Loucy (cell line): ENCODE measurements at regions not wholly inside any gene's neighbourhood (a gene's known extent, or its start where the extent isn't known, plus 50 kb on each side); places are given as distances from the start of the nearest gene placed in this dataset.

ENCODE experiments used
- H2AFZ ChIP-seq: fragments of 200-600 bp; sonication (generic); 2 replicates; pipeline ENCODE4 v1.6.0; 2016; ENCODE audit warnings: antibody characterized with exemption, mild to moderate bottlenecking, low read length, moderate library complexity
- H3F3A ChIP-seq: fragments of 200-600 bp; 2 replicates; pipeline ENCODE4 v1.6.0; 2016; ENCODE audit warnings: antibody characterized with exemption, low read depth, mild to moderate bottlenecking
- H3K27me3 ChIP-seq: fragments of 200-600 bp; sonication (generic); 2 replicates; pipeline ENCODE4 v1.6.1; 2014; ENCODE audit warnings: low read length, mild to moderate bottlenecking; ENCODE audit not compliant: insufficient read depth, poor library complexity, severe bottlenecking
- H3K36me3 ChIP-seq: fragments of 200-600 bp; sonication (generic); 2 replicates; pipeline ENCODE4 v1.6.1; 2016; ENCODE audit warnings: low read length; ENCODE audit not compliant: insufficient read depth
- H3K4me1 ChIP-seq: fragments of 200-600 bp; sonication (generic); 2 replicates; pipeline ENCODE4 v1.5.1; 2014; ENCODE audit warnings: low read length, mild to moderate bottlenecking; ENCODE audit not compliant: insufficient read depth, poor library complexity, severe bottlenecking
- H3K4me2 ChIP-seq: fragments of 200-600 bp; sonication (generic); 2 replicates; pipeline ENCODE4 v1.6.0; 2014; ENCODE audit warnings: antibody characterized with exemption, low read length, low read depth, mild to moderate bottlenecking; ENCODE audit not compliant: poor library complexity, severe bottlenecking
- H3K4me3 ChIP-seq: fragments of 200-600 bp; sonication (generic); 2 replicates; pipeline ENCODE4 v1.5.1; 2014; ENCODE audit warnings: low read length, mild to moderate bottlenecking, mixed read lengths; ENCODE audit not compliant: poor library complexity, severe bottlenecking
- H3K79me2 ChIP-seq: fragments of 200-600 bp; sonication (generic); 2 replicates; pipeline ENCODE4 v1.6.1; 2014; ENCODE audit warnings: low read length; ENCODE audit not compliant: insufficient read depth
- H3K9ac ChIP-seq: fragments of 200-600 bp; sonication (generic); 2 replicates; pipeline ENCODE4 v1.6.0; 2014; ENCODE audit warnings: mild to moderate bottlenecking, low read depth, low read length, moderate library complexity; ENCODE audit not compliant: poor library complexity, severe bottlenecking
- H3K9me2 ChIP-seq: fragments of 200-600 bp; sonication (generic); replicated peaks from 2 replicates; pipeline ENCODE4 v1.6.1; 2016; ENCODE audit warnings: low read depth, low read length, mixed read lengths
- H3K9me3 ChIP-seq: fragments of 200-600 bp; sonication (generic); 2 replicates; pipeline ENCODE4 v1.6.1; 2014; ENCODE audit warnings: mild to moderate bottlenecking, antibody characterized with exemption, low read length, low read depth; ENCODE audit not compliant: insufficient read depth
- H4K20me1 ChIP-seq: fragments of 200-600 bp; sonication (generic); 2 replicates; pipeline ENCODE4 v1.6.0; 2014; ENCODE audit warnings: antibody characterized with exemption, low read length, mild to moderate bottlenecking; ENCODE audit not compliant: insufficient read depth, poor library complexity, severe bottlenecking
- CTCF ChIP-seq: fragments of 200-600 bp; sonication (generic); conservative IDR thresholded peaks from 2 replicates; pipeline ENCODE4 v1.5.1; 2014; ENCODE audit warnings: mild to moderate bottlenecking, antibody characterized with exemption, low read length
- EZH2phosphoT487 ChIP-seq: fragments of 200-600 bp; IDR thresholded peaks from 2 replicates; pipeline ENCODE4 v1.6.1; 2018; ENCODE audit warnings: antibody characterized with exemption, mild to moderate bottlenecking, moderate library complexity, borderline replicate concordance

- Histone ChIP-seq H3K4me2 (no peak overlapping the region), H3K27me3 (no peaks in the 10 kb centered on the region), H3F3A (no peaks in the 10 kb centered on the region), H2AFZ (no peak overlapping the region), H3K79me2 (no peaks in the 10 kb centered on the region), H3K9me2 (no peaks in the 10 kb centered on the region), H3K36me3 (no peaks in the 10 kb centered on the region), H4K20me1 (no peaks in the 10 kb centered on the region), H3K4me1 (no peaks in the 10 kb centered on the region), H3K4me3 (no peak overlapping the region), H3K9ac (no peak overlapping the region), H3K9me3 (no peaks in the 10 kb centered on the region)
- TF ChIP-seq CTCF (no peak), EZH2phosphoT487 (no peak)
Measured at GRCh38 chr3:118277814-118278213, 756.8 kb downstream of the IGSF11 start.

GRCh38 chr3:118292841-118293240 lies 741.8 kb downstream of the IGSF11 start:
- no peaks in the 10 kb centered on the region for H3K9me2 ChIP-seq
- H3K9ac ChIP-seq, result no peak overlapping the region
- H3K9me3 ChIP-seq, result no peaks in the 10 kb centered on the region
- no peak overlapping the region for H3K4me2 ChIP-seq
- no peaks in the 10 kb centered on the region for H4K20me1 ChIP-seq
- no peaks in the 10 kb centered on the region for H3K27me3 ChIP-seq
- H3K79me2 ChIP-seq, result no peaks in the 10 kb centered on the region
- H3K4me1 ChIP-seq, result no peaks in the 10 kb centered on the region
- no peaks in the 10 kb centered on the region for H3F3A ChIP-seq
- TF ChIP-seq CTCF, result no peak
- TF ChIP-seq EZH2phosphoT487, result no peak
- H2AFZ ChIP-seq, result no peak overlapping the region
- H3K36me3 ChIP-seq, result no peaks in the 10 kb centered on the region
- H3K4me3 ChIP-seq, result no peak overlapping the region

DNA sequence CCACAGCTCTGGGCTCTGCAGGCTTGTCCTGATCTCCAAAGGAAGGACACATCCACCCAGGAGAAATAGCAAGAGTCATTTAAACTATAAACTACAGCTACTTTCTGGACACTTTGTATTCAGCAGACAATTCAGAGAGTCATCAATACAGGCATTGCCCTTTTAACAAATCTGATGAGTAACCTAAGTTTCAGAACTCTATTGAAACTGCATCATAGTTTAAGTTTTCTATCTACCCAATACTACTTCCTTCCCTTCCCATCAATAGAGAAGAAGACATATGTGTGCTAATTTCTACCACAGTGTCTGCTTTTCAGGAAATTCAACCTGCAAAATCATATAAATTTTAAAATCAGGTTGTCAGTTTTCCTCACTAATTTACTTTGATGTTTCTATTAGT lies 736.5 kb downstream of the IGSF11 start:
- H4K20me1 ChIP-seq, result no peaks in the 10 kb centered on the region
- no peaks in the 10 kb centered on the region for H3K9me2 ChIP-seq
- no peaks in the 10 kb centered on the region for H3K9me3 ChIP-seq
- no peaks in the 10 kb centered on the region for H3K27me3 ChIP-seq
- no peak for TF ChIP-seq EZH2phosphoT487
- no peak overlapping the region for H3K9ac ChIP-seq
- no peak overlapping the region for H3K4me3 ChIP-seq
- H2AFZ ChIP-seq, result no peak overlapping the region
- no peaks in the 10 kb centered on the region for H3K36me3 ChIP-seq
- H3K4me2 ChIP-seq, result no peak overlapping the region
- H3K4me1 ChIP-seq, result no peaks in the 10 kb centered on the region
- no peaks in the 10 kb centered on the region for H3F3A ChIP-seq
- H3K79me2 ChIP-seq, result no peaks in the 10 kb centered on the region

DNA sequence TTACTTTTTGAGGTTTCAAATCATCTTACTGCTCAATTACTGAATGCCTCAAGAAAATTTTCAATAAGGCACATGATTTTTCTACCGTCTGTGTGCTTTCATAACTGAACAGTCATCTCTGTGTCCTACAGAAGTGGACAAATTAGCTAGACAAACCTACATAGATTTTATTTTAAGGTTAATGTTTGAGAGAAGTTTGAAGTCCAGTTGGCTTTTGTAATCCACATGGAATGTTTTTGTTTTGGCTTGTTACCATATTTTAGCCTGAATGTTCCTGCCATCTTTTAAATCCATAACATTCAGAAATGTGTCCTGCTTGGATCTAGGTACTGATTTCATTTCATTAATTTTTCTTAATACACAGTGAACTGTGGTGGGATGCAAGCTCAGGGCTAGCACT lies 730.1 kb downstream of the IGSF11 start:
- no peaks in the 10 kb centered on the region for H3K36me3 ChIP-seq
- H2AFZ ChIP-seq, result no peak overlapping the region
- no peak overlapping the region for H3K4me2 ChIP-seq
- no peak overlapping the region for H3K9ac ChIP-seq
- no peaks in the 10 kb centered on the region for H3F3A ChIP-seq
- H3K9me2 ChIP-seq, result no peaks in the 10 kb centered on the region
- no peaks in the 10 kb centered on the region for H3K4me1 ChIP-seq
- TF ChIP-seq CTCF (no peak), EZH2phosphoT487 (no peak)
- no peaks in the 10 kb centered on the region for H3K79me2 ChIP-seq
- no peaks in the 10 kb centered on the region for H3K9me3 ChIP-seq
- H4K20me1 ChIP-seq, result no peaks in the 10 kb centered on the region
- H3K4me3 ChIP-seq, result no peak overlapping the region
- H3K27me3 ChIP-seq, result no peaks in the 10 kb centered on the region
